Transverse colon (tissue), 4 donors: ENCODE measurements at regions not wholly inside any gene's neighbourhood (a gene's known extent, or its start where the extent isn't known, plus 50 kb on each side); places are given as distances from the start of the nearest gene placed in this dataset.

ENCODE experiments used
- DNase-seq: peaks from one replicate; pipeline ENCODE4 v3.0.0-alpha.2; 2019
- H3K27ac ChIP-seq, 4 donors: fragments of 200-600 bp; sonication (generic); 2 replicates each; pipeline ENCODE4 v1.5.1; 2016 to 2018; ENCODE audit warnings: inconsistent platforms in 4 of 4
- H3K27me3 ChIP-seq: fragments of 200-600 bp; sonication (generic); 2 replicates; pipeline ENCODE4 v1.5.1; 2017; ENCODE audit warnings: inconsistent platforms
- H3K36me3 ChIP-seq, 4 donors: fragments of 200-600 bp; sonication (generic); 2 replicates each; pipeline ENCODE4 v1.5.1; 2017 to 2019; ENCODE audit warnings: inconsistent platforms in 4 of 4
- H3K4me1 ChIP-seq, 4 donors: fragments of 200-600 bp; sonication (generic); 2 replicates each; pipeline ENCODE4 v1.5.1; 2017 to 2020; ENCODE audit warnings: inconsistent platforms in 4 of 4
- H3K4me3 ChIP-seq, 4 donors: fragments of 200-600 bp; sonication (generic); 1 replicate in 1 of 4; 2 replicates in 3 of 4; pipeline versions ENCODE4 v1.5.1 to v1.6.1; 2017 to 2019; ENCODE audit warnings: inconsistent platforms in 4 of 4
- H3K9me3 ChIP-seq, 2 donors: fragments of 200-600 bp; sonication (generic); 2 replicates each; pipeline ENCODE4 v1.5.1; 2017 to 2019; ENCODE audit warnings: inconsistent platforms in 2 of 2
- CTCF ChIP-seq, 5 experiments: fragments of 200-600 bp in 3 of 5; fragments of 450-650 bp in 2 of 5; sonication (generic) in 3 of 5; IDR thresholded peaks; 1 replicate in 2 of 5; 2 replicates in 3 of 5; pipeline ENCODE4 v1.5.1; 2016 to 2017; ENCODE audit warnings: antibody characterized with exemption in 5 of 5, inconsistent platforms in 3 of 5, mild to moderate bottlenecking in 2 of 5, moderate library complexity in 1 of 5
- EP300 ChIP-seq: sonication (generic); formaldehyde crosslinking; IDR thresholded peaks from one replicate; pipeline ENCODE4 v1.6.1; 2017; ENCODE audit warnings: antibody characterized with exemption, low read depth
- POLR2A ChIP-seq: fragments of 450-650 bp; IDR thresholded peaks from one replicate; pipeline ENCODE4 v1.6.1; 2016; ENCODE audit warnings: antibody characterized with exemption, mild to moderate bottlenecking, moderate library complexity
- POLR2AphosphoS5 ChIP-seq, 3 donors: sonication (generic); formaldehyde crosslinking; IDR thresholded peaks; one replicate each; pipeline ENCODE4 v1.6.1; 2016; ENCODE audit warnings: antibody characterized with exemption in 3 of 3
- WGBS, 2 donors: methylation state at CpG; one replicate each; pipeline ENCODE4 v1.1.5; 2018; ENCODE audit warnings: low coverage in 1 of 2; 5-methylcytosine and 5-hydroxymethylcytosine counted together
- in situ Hi-C, 4 donors: fragments of 200-750 bp; cut with MboI; loops; one replicate each; pipeline versions ENCODE4 v1.15.0 to v1.15.1; 2017; ENCODE audit warnings: low sequenced_read_pairs in 3 of 4, low pct_ligation_motif_present in 1 of 4, low pct_unique_long_range_greater_than_20kb in 1 of 4
- intact Hi-C: fragments of 100-400 bp; cut with DNase I; formaldehyde crosslinking; loops from one replicate; pipeline ENCODE4 v1.15.1; 2023; ENCODE audit warnings: low total_unique reads

DNA sequence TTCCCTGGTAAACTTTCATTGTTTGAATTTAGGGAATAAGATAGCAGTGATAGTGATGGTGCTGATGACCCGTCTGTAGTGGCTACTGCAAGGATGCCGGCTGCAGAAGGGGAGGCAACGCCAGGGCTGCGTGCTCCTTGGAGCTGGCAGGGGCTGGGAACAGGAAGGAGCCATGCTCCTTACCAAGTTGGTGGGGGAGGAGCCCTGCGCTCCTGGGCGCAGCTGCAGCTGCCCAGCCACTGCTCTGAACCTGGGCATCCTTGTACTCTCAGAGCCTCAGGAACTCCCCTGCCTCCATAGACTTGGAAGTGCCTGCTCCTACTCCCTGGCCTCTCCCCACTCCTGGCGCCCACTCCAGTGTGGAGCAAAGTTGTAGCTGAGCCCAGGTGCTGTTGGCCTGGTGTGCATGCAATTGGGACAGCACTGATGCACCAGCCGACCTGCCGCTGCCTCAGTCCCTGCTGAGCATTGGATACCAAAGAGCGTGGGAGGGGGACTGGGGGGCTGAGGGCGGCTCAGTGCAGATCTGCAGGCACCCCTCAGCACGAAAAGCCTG is 585.1 kb upstream of the FAM174A start:
- H3K4me3 ChIP-seq: no peak overlapping the region
- no peak for DNase-seq
- 83 to 90% methylated on average over 2 to 12 of the region's 12 CpGs for WGBS, 2 donors
- no peaks in the 10 kb centered on the region for H3K27me3 ChIP-seq
- H3K36me3 ChIP-seq: no peaks in the 10 kb centered on the region
- intact Hi-C loops (no loop called here), in situ Hi-C loops (no loop called here)
- no peak overlapping the region for H3K27ac ChIP-seq
- no peak for TF ChIP-seq EP300
- no peak for TF ChIP-seq POLR2AphosphoS5 (IDR thresholded peaks at IDR 0.05)
- no peak for TF ChIP-seq POLR2A
- TF ChIP-seq CTCF (IDR thresholded peaks at IDR 0.05): no peak
- no peaks in the 10 kb centered on the region for H3K4me1 ChIP-seq
- no peaks in the 10 kb centered on the region for H3K9me3 ChIP-seq

DNA sequence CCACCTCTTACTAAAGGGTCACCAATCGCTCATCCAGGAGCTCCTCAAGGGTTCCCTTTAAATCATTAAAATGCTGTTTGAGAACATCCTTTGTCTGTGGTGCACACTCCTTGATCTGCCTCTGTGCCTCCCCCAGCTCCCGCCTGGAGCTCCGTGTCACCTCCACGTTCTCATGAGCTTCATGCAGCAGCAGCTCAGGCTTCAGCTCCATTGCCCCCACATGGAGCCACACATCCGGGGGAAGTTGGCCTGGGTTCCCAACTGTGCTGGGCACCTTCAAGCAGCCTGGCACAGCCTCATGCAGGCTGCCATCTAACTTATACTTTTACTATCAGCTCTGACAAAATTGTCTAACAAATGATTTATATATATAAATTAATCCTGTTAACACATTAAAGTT is 585.8 kb upstream of the FAM174A start:
- intact Hi-C loops (no loop called here), in situ Hi-C loops (no loop called here)
- Histone ChIP-seq H3K27ac (no peak overlapping the region), H3K27me3 (no peaks in the 10 kb centered on the region), H3K36me3 (no peaks in the 10 kb centered on the region), H3K9me3 (no peaks in the 10 kb centered on the region), H3K4me3 (no peak overlapping the region), H3K4me1 (no peaks in the 10 kb centered on the region)
- WGBS, 2 donors: 67 to 86% methylated on average over 2 to 5 of the region's 5 CpGs
- DNase-seq: no peak
- no peak for TF ChIP-seq POLR2AphosphoS5 (IDR thresholded peaks at IDR 0.05)
- no peak for TF ChIP-seq POLR2A
- TF ChIP-seq CTCF (IDR thresholded peaks at IDR 0.05): no peak
- no peak for TF ChIP-seq EP300

- intact Hi-C loops (no loop called here), in situ Hi-C loops (no loop called here)
- Histone ChIP-seq H3K27ac (no peak overlapping the region), H3K9me3 (no peaks in the 10 kb centered on the region), H3K27me3 (no peaks in the 10 kb centered on the region), H3K4me3 (no peak overlapping the region), H3K36me3 (no peaks in the 10 kb centered on the region), H3K4me1 (no peaks in the 10 kb centered on the region)
- no peak for DNase-seq
- WGBS, 2 donors: 71 to 76% methylated on average over 1 to 2 of the region's 2 CpGs
- no peak for TF ChIP-seq POLR2A
- TF ChIP-seq EP300: no peak
- no peak for TF ChIP-seq CTCF (IDR thresholded peaks at IDR 0.05)
- no peak for TF ChIP-seq POLR2AphosphoS5 (IDR thresholded peaks at IDR 0.05)
These were observed 586.3 kb upstream of the FAM174A start for GRCh38 chr5:99948850-99949249.

GRCh38 chr5:99945478-99946442 is 589.4 kb upstream of the FAM174A start:
- no peak overlapping the region for H3K27ac ChIP-seq
- no peaks in the 10 kb centered on the region for H3K9me3 ChIP-seq
- no peaks in the 10 kb centered on the region for H3K36me3 ChIP-seq
- WGBS, 2 donors: 68 to 69% methylated on average over 10 to 12 of the region's 12 CpGs
- DNase-seq: no peak
- in situ Hi-C loops: no loop called here
- no peak overlapping the region for H3K4me3 ChIP-seq
- H3K4me1 ChIP-seq: no peaks in the 10 kb centered on the region
- intact Hi-C loops: no loop called here
- TF ChIP-seq POLR2A (no peak), CTCF (IDR thresholded peaks at IDR 0.05) (no peak), EP300 (no peak), POLR2AphosphoS5 (IDR thresholded peaks at IDR 0.05) (no peak)
- no peaks in the 10 kb centered on the region for H3K27me3 ChIP-seq
